ENCODE measurements at regions not wholly inside any gene's neighbourhood (a gene's known extent, or its start where the extent isn't known, plus 50 kb on each side); places are given as distances from the start of the nearest gene placed in this dataset.
"Not testable (repeated sequence)": the region's sequence is repeated elsewhere in the genome, so short reads cannot be mapped to it uniquely, and the experiment has no call there.

DNA sequence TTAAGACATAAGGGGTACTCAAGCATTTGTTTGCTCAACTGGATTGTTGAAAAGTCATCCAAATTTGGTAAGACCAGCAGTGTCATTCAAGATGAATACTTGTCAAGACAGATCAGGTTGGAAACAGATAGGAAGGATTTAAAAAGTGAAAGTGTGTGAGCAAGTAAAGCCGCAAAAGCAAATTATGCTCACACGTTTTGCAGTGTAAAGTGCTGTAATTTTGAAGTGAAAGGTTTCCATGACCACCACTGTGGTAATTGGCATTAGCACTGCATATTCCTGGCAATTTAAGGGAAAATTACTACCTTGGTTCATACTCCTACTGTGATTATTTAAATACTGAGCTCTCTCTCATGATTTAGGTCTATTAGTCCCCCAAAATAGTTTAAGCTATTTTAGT is 704.1 kb upstream of the CCDC179 start:
- DNase-seq (ENCODE audit: low spot score): no peak

- no peak for DNase-seq (ENCODE audit: low spot score)
Measured at GRCh38 chr11:23569134-23569533, 708.9 kb upstream of the CCDC179 start.

GRCh38 chr11:23569547-23569946 is 709.3 kb upstream of the CCDC179 start:
- DNase-seq (ENCODE audit: low spot score): no peak

- peak; percentile 0 for DNase-seq (ENCODE audit: low spot score)
Measured at GRCh38 chr11:23570828-23571227, 710.6 kb upstream of the CCDC179 start.

DNA sequence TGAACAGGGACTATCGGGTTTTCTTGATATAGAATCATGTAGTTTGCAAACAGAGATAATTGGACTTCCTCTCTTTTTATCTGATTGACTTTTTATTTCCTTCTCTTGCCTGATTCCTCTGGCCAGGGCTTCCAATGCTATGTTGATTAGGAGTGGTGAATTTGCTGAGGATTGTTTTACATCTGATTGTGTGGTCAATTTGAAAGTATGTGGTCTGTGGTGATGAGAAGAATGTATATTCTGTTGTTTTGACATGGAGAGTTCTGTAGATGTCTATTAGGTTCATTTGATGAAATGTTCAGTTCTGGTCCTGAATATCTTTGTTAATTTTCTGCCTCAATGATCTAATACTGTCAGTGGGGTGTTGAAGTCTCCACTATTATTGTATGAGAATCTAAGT is 713.2 kb upstream of the CCDC179 start:
- no peak for DNase-seq (ENCODE audit: low spot score)

DNA sequence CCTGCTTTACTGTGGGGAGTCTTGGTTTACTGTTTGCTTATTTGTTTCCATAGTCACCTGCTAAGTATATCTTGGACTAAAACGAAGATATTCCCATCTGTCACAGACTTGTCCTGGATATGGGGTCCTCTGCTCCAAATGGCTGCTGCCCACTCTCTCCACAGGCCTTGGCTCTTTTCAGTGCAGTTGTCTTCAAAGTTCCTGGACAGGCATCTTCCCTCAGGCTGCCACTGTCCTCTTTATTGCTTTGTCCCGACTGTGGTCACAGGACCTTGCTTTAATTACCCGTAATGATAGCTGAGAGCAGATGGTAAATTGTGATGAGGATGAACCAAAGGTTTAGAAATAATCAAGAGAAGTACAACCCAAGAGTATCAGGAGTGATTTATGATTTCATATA is 713.9 kb upstream of the CCDC179 start:
- no peak for DNase-seq (ENCODE audit: low spot score)

DNA sequence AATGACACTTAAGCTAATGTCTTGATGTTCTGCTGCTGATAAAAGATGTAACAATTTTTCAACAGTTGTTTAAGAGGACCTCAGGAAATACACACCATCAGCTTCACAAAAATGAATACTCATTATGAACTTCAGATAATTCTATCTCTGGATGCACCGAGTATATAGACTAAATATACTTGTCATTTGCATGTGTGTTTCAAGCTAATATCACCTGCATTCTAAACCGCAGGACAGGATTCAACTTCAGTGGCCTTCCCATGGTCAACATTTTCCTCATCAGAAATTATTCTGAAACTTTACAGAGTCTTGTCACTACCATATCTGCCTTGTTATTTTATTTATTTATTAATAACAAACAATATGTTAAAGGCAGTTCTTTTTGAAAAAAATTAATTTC is 717.0 kb upstream of the CCDC179 start:
- DNase-seq (ENCODE audit: low spot score): no peak

DNA sequence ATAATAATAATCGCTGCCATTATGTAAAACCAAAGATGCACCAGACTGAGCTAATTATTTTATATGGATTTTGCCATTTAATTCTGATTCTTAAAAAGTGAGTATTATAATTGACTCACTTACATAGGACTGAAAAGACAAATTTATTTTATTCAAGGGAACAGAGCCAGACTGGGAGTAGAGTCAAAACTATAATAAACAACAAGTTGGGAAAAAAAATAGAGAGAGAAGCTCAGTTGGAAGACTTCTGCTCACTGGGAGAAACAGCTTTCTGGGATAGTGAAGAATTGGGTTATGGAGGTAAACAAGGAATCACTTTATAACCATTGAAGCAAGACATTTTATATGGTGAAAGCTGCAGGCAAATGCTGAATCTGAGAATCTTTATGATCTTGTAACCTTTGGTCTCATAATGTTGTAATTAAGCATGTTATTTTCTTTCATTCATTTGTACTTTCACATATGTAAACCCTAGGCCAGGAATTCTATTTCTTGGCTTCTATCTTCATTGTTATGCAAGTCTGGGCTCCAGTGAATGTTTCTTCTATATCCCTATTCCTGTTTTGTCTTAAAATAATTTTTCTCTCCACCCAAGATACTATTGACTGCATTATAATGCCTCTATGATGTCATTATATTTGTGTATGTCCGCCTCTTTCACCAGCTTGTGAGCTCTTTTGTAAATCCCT is 725.3 kb upstream of the CCDC179 start:
- DNase-seq (ENCODE audit: low spot score): no peak

DNA sequence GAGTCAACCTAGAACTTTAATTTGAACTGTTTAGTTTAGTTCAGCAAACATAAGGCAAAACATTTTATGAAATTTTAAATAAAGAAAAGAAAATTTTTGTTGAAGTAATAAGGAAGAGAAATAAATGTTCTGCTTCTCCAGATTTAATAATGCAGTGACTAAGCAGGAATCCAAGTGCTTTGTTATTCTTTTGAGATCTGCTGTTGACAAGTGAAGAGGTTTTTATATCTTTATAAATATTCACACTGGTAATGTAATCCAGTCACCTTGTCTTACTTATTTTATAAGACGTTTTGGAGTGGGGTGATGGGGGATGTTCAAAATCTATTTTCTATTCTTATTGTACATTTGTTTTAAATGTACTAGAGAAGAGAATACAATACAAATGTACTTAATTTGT is 725.9 kb upstream of the CCDC179 start:
- DNase-seq (ENCODE audit: low spot score): no peak

DNA sequence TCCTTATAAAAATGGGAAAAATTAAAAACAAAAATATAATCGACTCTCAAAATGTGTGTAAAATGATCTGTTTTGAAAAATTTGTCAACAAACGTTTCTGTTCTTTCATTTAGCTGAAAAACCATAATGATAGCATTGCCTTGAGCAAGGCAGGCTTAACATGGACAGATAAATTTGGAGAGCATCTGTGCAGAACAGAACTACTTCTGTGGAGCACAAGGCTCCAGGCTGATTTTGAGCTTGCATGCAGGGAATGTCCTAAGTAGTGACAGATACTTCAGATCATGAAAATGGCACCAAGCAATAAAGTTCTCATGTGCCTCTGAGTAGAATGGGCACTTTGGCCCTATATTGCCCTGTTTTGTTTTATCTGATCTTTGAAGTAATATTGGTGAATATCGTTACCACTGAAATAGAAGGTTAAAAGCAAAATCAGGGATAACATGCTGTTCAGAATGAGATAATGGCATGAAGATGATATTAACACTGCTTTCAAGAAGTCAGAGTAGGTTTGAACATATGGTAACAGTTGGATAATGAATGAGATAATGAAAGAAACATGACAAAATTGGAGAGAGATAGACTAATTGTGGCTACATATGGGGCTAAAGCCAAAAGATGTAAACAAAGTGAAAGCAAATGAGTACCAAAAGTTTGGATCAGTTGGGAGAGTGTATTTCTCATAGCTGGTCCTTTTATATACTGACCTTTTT is 730.5 kb upstream of the CCDC179 start:
- DNase-seq (ENCODE audit: low spot score): no peak

DNA sequence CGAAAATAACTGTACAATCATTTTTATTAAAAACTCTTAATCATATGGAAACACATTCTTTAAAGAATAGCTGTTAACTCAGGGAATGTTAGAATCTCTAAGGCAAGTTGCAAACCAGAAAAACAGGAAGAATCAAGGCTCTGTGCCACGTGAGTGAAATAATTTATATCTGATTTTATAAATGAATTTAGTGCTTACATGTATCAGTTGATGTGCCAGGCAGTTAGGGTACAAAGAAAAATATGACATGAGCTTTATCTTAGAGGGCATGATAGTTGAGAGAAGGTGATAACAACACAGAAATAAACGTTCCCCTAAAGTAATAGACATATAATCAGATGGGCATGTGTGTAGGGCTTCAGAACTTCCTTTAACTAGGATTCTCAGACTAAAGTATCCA is 734.5 kb upstream of the CCDC179 start:
- DNase-seq (ENCODE audit: low spot score): no peak

GRCh38 chr11:23604966-23605365 is 744.7 kb upstream of the CCDC179 start:
- DNase-seq (ENCODE audit: low spot score): no peak

- no peak for DNase-seq (ENCODE audit: low spot score)
Measured at GRCh38 chr11:23606191-23606590, 745.9 kb upstream of the CCDC179 start.

GRCh38 chr11:23611726-23612125 is 751.5 kb upstream of the CCDC179 start:
- DNase-seq (ENCODE audit: low spot score): no peak

GRCh38 chr11:23620617-23621016 is 760.3 kb upstream of the CCDC179 start:
- no peak for DNase-seq (ENCODE audit: low spot score)

DNA sequence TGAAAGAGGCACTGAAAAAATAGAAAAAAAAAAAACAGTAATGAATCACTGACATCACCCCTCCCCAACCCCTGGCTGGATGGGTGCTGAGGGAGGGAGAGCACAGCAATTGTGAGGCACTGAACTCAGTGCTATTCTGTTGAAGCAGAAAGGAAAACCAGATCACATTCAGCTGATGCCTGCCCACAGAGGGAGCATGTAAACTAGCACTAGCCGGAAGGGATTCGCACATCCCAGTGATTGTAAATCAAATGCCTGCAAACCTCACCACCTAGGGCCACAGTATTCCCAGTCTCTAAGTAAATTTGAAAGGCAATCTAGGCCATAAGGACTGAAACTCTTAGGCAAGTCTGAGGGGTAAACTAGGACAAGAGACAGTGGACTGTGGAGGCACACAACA is 772.0 kb upstream of the CCDC179 start:
- no peak for DNase-seq (ENCODE audit: low spot score)

DNA sequence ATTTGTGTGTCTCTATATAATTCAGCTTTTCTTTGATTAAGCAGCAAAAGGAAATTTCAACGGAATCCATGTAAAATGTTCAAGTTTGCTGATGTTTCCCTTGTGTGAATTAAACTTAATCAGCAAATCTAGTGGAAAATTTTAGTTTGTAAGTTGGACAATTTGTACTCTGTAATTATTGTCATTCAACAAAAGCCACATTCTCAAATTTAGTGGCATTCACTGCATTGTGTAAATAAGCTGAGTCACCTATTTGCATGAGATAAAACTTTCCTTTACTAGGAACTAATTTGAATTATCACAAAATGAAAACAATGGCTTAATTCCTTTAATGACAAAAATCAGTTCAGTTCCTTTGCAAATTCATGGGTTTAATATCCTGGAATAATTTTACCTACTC is 784.2 kb upstream of the CCDC179 start:
- no peak for DNase-seq (ENCODE audit: low spot score)

GRCh38 chr11:23652336-23652735 is 792.1 kb upstream of the CCDC179 start:
- not testable (repeated sequence) for DNase-seq (ENCODE audit: low spot score)

DNA sequence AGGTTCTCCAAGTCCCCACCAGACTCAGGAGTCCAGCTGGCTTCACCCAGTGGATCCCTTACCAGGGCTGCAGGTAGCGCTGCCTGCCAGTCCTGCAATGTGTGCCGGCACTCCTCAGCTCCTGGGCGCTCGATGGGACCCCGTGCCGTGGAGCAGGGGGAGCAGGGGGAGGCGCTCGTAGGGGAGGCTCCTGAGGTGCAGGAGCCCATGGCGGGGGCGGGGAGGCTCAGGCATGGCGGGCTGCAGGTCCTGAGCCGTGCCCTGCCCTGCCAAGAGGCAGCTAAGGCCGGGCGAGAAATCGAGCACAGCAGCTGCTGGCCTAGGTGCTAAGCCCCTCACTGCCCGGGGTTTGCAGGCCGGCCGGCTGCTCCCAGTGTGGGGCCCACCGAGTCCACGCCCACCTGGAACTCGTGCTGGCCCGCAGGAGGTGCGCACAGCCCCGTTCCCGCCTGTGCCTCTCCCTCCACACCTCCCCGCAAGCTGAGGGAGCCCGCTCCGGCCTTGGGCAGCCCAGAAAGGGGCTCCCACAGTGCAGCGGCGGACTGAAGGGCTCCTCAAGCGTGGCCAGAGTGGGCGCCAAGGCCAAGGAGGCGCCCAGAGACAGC is 792.9 kb upstream of the CCDC179 start:
- no peak for DNase-seq (ENCODE audit: low spot score)

- no peak for DNase-seq (ENCODE audit: low spot score)
Measured at GRCh38 chr11:23668324-23668723, 808.0 kb upstream of the CCDC179 start.

GRCh38 chr11:23673366-23673765 is 813.1 kb upstream of the CCDC179 start:
- no peak for DNase-seq (ENCODE audit: low spot score)

DNA sequence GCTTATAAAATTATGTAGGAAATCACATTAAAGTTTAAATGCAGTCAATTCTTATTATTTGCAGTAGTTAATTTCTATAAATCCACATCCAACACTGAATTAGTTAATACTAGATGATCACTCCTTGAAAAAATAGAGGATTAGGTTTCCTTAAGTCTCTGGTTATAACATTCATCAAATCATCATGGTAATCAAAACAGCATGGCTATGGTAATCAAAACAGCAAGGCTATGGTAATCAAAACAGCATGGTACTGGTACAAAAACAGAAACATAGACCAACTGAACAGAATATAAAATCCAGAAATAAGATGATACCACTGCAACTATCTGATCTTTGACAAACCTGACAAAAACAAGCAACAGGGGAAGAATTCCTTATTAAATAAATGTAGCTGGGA is 814.6 kb upstream of the CCDC179 start:
- no peak for DNase-seq (ENCODE audit: low spot score)

DNA sequence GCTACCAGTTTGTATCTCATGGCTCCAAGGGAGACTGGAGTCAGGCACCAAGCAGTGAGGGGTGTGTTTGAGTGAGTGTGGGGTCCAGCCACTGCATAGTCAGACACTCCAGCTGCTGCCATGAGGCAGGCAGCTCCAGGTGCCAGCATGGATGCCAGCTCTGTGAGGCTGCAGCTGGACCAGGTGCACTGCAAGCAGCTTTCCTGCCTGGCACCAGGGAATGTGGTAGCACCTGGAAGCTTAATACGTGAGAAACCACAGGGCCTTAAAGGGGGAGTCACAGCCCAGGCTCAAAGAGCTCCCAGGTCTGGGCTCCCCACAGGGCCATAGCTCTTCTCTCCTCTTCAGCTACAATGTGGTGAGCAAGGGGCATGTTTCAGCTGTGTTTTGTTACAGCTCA is 817.8 kb upstream of the LUZP2 start:
- no peak for DNase-seq (ENCODE audit: low spot score)

DNA sequence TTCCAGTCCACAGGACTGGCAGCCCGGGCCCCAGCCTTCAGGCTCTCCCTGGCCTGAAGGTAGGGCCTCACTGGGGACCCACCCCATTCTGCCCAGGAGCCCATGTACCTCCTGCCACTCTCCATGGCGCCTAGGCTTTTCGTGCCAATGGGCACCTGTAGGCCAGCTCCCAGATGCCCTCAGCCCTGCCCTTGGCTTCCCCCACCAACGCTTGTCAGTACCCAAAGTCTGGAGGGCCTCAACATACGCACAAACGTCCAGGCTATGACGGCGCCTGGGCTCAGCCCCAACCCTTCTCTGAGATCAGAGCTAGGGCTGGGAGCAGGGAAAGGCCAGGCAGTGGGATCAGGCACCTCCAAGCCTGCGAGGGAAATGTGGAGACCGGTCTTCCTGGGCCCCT is 816.9 kb upstream of the LUZP2 start:
- DNase-seq (ENCODE audit: low spot score): no peak
